ENCODE measurements at regions not wholly inside any gene's neighbourhood (a gene's known extent, or its start where the extent isn't known, plus 50 kb on each side); places are given as distances from the start of the nearest gene placed in this dataset.

DNA sequence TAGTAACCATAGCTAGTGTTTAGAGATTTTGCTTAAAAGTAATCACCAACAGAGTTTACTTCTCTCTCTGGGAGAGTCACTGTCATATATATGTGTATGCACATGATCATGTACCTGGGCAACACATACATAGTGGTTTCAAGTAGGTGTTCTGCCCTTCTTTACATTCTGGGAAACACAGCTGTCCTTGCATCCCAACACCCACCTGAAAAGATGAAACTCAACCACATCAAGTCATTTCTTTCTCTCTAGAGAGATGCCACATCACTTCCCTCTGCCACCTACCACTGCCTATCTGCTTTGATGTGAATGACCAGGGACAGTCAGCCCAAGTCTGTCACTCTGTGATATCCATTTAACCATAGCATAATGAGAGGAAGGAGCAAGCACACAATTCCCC, 155.8 kb upstream of the GADL1 start:
- no peak for DNase-seq (ENCODE audit: low spot score)

- no peak for DNase-seq (ENCODE audit: low spot score)
These were observed 156.8 kb upstream of the GADL1 start for GRCh38 chr3:31051226-31051625.

GRCh38 chr3:31053299-31053698, 158.8 kb upstream of the GADL1 start:
- DNase-seq (ENCODE audit: low spot score) = no peak

DNA sequence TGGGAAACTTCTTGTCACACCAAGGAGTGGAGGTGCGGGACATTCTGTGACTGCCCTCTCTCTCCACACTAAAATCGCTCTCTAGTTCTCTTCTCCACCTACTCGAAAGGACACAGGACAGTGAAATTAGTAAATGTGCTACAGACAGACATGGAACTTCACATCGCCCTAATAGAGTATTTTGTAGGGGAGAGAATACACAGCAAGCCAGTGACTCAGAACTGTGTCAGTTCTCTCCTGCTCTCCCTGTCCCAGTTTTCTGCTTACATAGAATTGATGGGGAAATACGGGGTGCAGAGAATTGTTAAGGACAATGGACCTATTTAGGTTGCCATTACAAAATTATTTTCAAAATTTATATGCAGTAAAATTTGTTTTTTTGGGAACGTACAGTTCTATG, 159.6 kb upstream of the GADL1 start:
- DNase-seq (ENCODE audit: low spot score) = peak; percentile 2

GRCh38 chr3:31055757-31056156, 161.3 kb upstream of the GADL1 start:
- no peak for DNase-seq (ENCODE audit: low spot score)

GRCh38 chr3:31057891-31058290, 163.4 kb upstream of the GADL1 start:
- no peak for DNase-seq (ENCODE audit: low spot score)

- DNase-seq (ENCODE audit: low spot score) = no peak
These were observed 169.6 kb upstream of the GADL1 start for GRCh38 chr3:31064021-31064420.

- DNase-seq (ENCODE audit: low spot score) = no peak
These were observed 171.3 kb upstream of the GADL1 start for GRCh38 chr3:31065765-31066164.

GRCh38 chr3:31067004-31067403, 172.5 kb upstream of the GADL1 start:
- no peak for DNase-seq (ENCODE audit: low spot score)

- no peak for DNase-seq (ENCODE audit: low spot score)
These were observed 181.0 kb upstream of the GADL1 start for GRCh38 chr3:31075471-31075870.

DNA sequence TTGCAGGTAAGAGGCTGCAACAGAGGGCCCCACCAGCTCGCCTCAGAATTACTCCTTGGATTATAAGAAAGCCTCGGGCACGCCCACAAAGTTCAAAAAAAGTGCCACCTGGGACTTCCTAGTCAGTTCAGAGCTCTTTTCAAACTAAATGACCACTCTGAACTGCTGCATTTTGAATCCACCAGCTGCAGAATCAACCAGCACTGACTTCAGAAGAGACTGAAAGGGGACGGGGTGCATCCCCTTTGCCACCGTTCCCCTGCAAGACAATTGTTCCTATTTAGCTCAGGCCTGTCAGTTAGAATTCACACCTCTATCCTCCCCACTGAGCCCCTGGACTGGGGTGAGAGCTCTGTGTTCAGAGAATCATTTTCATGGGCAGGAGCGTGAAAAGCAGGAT, 181.4 kb upstream of the GADL1 start:
- DNase-seq (ENCODE audit: low spot score) = no peak

DNA sequence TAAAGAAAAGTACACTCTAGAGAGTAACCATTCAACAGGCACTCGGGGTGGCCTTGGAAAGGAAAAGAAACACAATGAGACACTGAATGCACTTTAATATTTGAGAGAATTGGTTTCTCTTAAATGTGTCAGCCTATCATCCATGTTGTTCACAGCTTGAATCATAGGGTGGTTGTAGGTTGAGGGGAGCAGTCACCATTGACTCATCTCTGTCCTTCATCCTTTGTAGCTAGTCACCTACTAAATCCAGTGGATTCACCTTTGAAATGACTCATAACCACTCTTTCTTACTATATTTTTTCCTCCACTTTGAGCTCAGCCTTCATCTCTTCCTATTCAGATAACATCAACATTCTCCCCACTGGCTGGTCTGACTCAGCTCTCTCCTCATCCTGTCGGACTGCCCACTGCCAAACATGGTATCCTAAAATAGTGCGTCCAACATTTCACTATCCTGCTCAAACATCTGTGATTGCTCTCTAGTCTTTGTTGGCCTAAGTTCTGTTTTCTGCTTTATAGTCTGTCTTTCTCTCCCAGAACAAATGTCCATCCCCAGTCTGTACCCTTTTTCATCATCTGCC, 182.7 kb upstream of the GADL1 start:
- peak; percentile 84 for DNase-seq (ENCODE audit: low spot score)

DNA sequence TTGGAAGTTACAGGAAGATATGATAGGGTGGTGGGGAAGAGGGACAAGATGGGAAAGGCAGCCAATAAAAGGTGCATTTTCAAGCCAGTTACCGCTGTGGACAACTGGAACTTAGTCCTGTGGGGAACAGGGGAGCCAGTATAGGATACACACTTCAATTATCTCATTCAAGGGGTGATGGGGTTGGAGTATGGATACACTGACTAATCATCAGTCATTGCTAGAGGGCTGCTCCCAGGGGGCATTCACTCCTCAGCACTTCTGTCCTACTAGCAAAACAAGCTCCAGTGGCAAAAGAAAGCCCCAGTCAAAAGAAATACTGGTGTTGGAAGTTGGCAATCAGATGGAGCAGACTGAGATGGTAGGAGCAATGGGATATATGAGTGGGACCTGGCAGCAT, 183.4 kb upstream of the GADL1 start:
- no peak for DNase-seq (ENCODE audit: low spot score)

DNA sequence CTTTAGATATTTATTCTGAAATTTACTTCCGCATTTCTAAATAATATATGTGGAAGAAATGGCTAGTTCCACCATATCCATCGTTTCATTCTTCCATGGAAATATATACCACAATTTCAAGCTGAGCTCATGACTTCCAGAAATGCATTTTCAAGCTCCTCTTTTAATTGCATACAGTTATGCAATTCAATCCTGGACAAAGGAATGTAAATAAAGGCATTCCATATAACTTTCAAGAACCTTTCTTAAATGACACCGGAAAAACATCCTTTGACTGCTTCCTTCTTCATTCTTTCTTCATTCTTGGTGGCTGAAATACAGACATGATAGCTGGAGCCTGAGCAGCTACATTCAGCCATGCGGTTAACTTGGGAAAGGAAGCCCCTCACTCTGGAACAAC, 185.2 kb upstream of the GADL1 start:
- no peak for DNase-seq (ENCODE audit: low spot score)

GRCh38 chr3:31081018-31081662, 186.7 kb upstream of the GADL1 start:
- no peak for DNase-seq (ENCODE audit: low spot score)

DNA sequence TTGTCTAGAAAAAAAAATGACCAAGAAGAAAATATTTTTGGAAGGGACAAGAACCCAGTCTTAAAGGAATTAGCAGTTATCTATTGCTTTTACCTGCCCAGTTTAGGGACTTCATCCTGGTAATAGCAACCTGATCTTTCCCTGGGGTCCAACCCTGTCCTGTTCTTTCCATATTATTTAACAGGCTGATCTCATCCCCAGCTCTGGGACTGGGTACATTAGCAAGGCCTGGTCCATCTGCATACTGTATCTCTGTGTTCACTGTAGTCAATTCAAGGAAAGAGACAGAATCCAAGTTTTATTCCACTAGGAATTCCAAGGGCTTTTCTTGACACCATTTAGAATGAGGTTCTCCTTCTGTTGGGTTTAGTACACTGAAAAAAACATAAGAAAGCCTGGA, 191.7 kb upstream of the GADL1 start:
- no peak for DNase-seq (ENCODE audit: low spot score)

GRCh38 chr3:31086698-31087097, 192.2 kb upstream of the GADL1 start:
- DNase-seq (ENCODE audit: low spot score) = no peak

DNA sequence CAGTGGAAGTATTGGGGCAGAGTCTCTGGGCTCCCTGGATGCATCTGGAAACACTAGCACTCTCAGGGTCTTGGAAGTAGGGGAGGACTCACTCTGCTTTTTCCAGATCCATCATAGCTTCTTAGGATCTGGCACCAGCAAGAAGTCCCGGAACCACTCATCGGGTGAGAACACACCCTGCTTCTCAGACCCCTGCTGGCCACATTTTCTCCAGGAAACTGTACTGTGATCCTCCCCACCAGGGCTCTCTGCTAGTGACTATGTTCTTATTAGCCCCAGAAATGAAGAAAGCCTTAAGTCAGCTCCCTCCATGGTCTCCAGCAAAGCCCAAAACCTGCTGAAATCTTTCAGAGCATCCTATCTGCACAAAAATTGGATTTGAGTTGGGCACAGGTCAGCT, 197.3 kb upstream of the GADL1 start:
- DNase-seq (ENCODE audit: low spot score) = no peak

GRCh38 chr3:31092748-31093589, 198.5 kb upstream of the GADL1 start:
- DNase-seq (ENCODE audit: low spot score) = no peak

- DNase-seq (ENCODE audit: low spot score) = no peak
These were observed 199.1 kb upstream of the GADL1 start for GRCh38 chr3:31093606-31094005.

DNA sequence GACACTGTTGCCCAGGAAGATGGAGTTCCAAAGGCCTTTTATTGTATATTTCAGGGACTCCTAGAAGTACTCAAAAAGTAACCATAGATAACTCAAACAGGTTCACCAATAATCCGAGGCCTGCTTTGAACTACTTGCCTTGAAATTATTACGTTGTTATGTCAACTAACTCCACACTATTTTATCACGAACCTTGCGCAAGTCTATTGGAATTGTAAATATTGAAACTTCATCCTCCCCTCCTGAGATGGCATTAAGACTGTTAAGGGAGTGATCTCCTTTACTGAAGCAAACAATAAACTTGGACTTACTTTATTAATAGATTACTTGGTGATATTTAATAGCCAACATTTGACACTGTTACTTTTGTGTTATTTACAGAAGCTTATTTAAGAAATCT, 199.6 kb upstream of the GADL1 start:
- no peak for DNase-seq (ENCODE audit: low spot score)

- no peak for DNase-seq (ENCODE audit: low spot score)
These were observed 200.8 kb upstream of the GADL1 start for GRCh38 chr3:31095255-31095654.

- no peak for DNase-seq (ENCODE audit: low spot score)
These were observed 202.4 kb upstream of the GADL1 start for GRCh38 chr3:31096661-31097395.

Measured in RKO (cell line).